Tongue (tissue), 2 donors: ENCODE measurements at regions not wholly inside any gene's neighbourhood (a gene's known extent, or its start where the extent isn't known, plus 50 kb on each side); places are given as distances from the start of the nearest gene placed in this dataset. TPM values are rescaled to one million over a fixed set of nuclear protein-coding genes. Genes with fewer than 3 reads are reported as not detected.
"Not testable (repeated sequence)": the region's sequence is repeated elsewhere in the genome, so short reads cannot be mapped to it uniquely, and the experiment has no call there.

ENCODE experiments used
- DNase-seq: peaks from one replicate; pipeline ENCODE4 v3.0.0-alpha.2; 2015
- small RNA-seq: library from RNA; depleted of rRNA; stranded (forward); fragments of <200 nt; gene quantifications from one replicate; pipeline ENCODE3, GENCODE V24; 2014; ENCODE audit warnings: low replicate concordance

GRCh38 chr4:52522093-52522492 is 137.0 kb downstream of the USP46 start:
- DNase-seq, result not testable (repeated sequence)

GRCh38 chr4:52529983-52530382 is 129.1 kb downstream of the USP46 start:
- DNase-seq, result no peak

GRCh38 chr4:52535793-52536192 is 123.3 kb downstream of the USP46 start:
- no peak for DNase-seq

Small RNAs in the stretch of these regions (small RNA-seq; reads per million reads assigned to genes)
- not detected for gene RNU6-1252P
